ENCODE measurements at regions not wholly inside any gene's neighbourhood (a gene's known extent, or its start where the extent isn't known, plus 50 kb on each side); places are given as distances from the start of the nearest gene placed in this dataset.
"Not testable (repeated sequence)": the region's sequence is repeated elsewhere in the genome, so short reads cannot be mapped to it uniquely, and the experiment has no call there.

DNA sequence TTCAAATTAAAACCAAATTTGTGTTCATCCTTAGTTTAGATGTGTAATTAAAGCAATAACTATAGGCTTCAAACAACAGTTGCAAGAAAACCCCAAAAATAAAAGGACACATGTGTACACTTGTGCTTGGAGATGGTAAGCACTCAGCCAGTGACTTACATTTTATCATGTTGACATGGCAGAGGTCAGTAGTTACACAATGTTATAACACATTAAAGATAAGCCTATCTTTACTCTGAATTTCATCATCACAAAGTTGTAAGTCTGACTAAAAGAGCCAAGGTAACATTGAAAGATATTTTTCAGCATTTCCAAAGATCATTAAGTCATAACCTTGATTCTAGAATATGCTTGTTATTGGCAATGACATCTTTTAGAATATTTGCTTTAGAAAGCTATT lies 98.5 kb upstream of the PNPLA4 start:
- DNase-seq (ENCODE audit: low spot score): no peak

DNA sequence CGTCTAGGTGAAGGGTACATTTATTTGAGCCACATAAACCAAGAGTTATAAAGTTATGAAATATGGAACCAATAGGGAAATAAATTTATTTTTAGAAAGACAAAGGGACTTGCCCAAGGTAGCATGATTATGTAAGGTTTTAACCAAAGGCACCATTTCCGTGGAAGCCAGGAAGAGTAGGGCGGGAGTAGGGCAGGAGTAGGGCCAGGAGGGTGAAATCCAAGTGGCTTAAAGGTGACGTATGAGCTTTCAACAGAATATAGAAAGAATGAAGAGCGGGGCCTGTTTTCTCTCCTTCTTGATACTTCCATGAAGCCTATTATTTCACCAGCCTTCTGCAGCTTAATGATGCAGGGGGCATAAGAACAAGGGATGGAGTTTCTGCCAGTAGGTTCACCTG lies 91.7 kb upstream of the PNPLA4 start:
- no peak for DNase-seq (ENCODE audit: low spot score)

DNA sequence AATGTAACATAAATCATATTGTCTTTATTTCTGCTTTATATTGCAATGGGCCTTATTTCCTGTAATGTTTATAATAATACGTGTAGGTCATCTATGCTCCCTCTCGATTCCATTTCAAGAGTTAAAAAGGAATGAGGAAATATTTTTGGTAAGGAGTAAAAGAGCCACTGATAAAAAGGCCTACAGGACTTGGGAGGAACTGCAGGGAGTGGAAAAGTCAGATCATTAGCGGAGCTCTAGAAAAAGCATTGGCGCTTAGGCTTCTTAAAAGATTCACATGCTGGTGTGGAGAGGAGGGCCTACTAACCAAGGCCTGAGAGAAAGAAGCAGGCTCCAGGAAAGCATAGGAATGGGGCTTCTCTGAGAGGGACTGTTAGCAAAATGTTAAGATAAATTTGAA lies 82.9 kb upstream of the PNPLA4 start:
- no peak for DNase-seq (ENCODE audit: low spot score)

DNA sequence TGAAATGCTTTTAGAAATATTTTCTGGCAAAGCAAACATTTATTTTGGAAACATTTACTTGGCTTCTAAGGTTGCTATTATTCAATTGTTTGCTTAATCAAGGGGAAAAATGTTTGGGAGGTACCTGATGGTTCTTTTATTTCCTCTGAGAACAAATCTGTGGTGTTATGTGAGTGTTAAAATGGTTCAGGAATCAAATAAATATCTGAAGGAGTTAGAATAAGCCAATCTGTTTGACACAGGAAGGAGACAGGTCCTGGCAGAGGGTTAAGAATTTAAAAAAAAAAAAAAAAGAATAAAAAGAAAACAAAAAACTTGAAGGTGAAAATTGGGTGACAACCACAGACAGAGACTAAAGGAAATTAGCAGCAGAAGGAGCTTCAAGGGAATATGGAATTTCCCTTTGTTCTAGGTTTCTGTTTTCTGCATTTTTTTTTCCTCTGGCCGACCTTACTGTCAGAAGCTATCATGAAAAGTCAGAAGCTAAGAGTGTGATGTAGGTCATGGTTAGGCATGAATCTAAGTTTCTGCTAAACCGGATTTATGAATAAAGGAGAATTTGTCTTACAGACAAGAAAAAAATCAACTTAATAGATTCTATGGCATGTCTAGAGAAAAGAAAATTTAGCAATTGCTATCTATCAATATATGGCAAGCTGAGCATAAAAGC lies 78.6 kb upstream of the PNPLA4 start:
- DNase-seq (ENCODE audit: low spot score): no peak

- no peak for DNase-seq (ENCODE audit: low spot score)
These were observed 76.1 kb upstream of the PNPLA4 start for GRCh38 chrX:8003147-8003883.

GRCh38 chrX:7996851-7997250 lies 69.6 kb upstream of the PNPLA4 start:
- no peak for DNase-seq (ENCODE audit: low spot score)

DNA sequence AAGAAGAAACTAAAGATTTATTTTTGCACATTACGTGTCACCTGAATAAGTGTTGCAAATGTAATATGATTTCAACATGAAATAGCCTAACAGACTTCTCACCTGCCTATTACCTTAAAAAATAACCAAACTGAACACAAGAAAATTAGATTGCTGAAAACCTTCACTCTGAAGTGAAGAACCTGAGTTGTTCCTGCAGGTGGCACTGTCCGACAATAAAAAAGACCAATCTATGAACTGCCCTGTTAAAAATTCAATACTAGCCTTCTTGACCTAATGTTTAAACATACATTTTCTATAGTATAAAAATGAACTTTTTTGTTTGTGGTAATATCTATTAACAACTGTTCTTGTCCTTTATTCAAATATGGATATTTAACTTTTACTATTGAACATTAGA lies 69.2 kb upstream of the PNPLA4 start:
- peak; percentile 23 for DNase-seq (ENCODE audit: low spot score)

DNA sequence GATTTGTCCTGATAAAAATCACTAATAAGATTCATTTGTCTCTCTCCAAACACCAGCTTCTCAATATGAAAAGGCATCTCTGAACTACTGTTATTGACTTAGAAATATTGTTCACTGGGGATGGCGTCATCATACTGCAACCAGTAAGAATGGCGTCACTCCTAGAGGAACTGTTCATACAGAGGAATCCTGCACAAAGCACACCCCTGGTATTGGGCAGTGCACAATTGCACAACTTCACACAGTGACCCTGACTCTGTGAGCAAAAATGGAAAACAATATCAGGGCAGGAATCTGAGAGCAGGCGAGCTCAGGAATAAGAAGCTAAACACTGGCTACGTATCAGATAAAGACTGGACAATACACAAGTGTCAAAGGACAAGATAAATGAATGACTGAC lies 66.7 kb upstream of the PNPLA4 start:
- DNase-seq (ENCODE audit: low spot score): no peak

DNA sequence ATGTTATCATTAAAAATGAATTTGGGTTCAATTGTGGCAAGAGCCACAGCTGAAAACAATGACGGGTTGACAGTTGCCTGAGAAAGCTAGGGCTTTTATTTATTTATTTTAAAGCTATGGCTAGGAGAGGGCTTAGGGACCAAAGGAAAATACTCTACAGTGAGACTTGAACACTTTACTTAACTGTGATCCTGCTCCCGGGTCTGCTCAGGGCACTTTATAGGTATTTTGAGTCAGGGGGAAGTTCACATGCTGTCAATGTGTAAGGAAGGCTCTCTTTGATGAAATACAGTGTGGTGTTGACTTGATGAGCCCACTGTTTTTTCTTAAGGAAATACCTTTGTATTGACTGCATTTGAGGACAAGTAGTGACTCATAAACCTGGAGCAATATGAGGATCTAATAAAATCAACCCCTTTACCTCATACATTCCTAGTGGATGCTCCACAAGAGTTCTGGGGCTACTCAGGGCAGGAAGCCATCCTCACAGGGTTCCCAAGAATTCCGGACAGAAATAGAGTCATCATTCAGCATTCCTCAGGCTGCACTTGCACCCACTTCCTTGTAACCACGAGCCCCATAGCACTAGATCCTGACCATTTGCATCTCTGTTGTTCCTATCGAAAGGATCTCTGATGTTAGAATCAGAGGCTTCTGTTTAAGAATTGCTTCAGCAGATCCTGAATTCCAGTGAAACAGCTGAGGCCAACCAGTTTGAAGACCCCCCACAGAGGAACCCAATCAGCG lies 61.0 kb upstream of the PNPLA4 start:
- DNase-seq (ENCODE audit: low spot score): not testable (repeated sequence)

- DNase-seq (ENCODE audit: low spot score): peak; percentile 14
These were observed 60.2 kb upstream of the PNPLA4 start for GRCh38 chrX:7987160-7988012.

- DNase-seq (ENCODE audit: low spot score): not testable (repeated sequence)
These were observed 59.5 kb upstream of the PNPLA4 start for GRCh38 chrX:7986738-7987137.

DNA sequence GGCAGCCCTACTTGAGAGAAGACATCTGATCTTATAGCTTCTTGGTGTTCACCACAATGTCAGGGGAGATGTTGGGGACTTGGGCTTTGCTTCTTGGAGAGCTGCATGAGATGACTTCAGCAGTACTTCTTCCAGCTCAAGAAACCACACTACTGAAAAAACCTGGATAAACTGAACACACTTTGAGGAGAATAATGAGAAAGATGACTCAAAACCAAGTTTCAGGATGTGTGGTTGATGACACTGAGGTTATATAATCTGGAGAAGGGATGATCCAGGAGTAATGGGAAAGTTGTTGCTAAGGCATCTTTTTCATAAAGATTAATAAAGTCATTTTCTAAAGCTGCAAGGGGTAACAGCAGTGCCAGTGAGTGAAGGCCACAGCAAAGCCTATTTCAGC lies 58.4 kb upstream of the PNPLA4 start:
- DNase-seq (ENCODE audit: low spot score): no peak

- DNase-seq (ENCODE audit: low spot score): no peak
These were observed 56.4 kb upstream of the PNPLA4 start for GRCh38 chrX:7983581-7983980.
